ENCODE measurements at regions not wholly inside any gene's neighbourhood (a gene's known extent, or its start where the extent isn't known, plus 50 kb on each side); places are given as distances from the start of the nearest gene placed in this dataset.
"Not testable (repeated sequence)": the region's sequence is repeated elsewhere in the genome, so short reads cannot be mapped to it uniquely, and the experiment has no call there.

DNA sequence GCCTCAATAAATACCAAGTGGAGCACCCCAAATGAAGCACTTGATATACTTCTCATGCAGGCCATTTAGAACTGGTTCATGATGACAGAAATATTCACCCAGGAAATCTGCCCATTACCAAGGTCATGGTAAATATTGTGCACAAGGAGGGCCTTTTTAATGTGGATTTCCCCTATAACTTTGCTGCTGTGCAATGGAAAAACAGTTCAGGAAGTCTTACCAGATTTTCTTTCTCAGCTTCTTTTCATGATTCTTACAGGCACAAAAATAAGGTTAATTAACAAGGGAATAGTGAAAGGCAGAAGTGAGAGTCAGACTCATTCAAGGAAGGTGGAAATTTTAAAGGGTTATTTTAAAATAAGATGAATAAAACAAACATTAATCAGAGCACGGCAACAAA is 904.3 kb upstream of the GRIA3 start (continued):
- TF ChIP-seq, protein P1, sequence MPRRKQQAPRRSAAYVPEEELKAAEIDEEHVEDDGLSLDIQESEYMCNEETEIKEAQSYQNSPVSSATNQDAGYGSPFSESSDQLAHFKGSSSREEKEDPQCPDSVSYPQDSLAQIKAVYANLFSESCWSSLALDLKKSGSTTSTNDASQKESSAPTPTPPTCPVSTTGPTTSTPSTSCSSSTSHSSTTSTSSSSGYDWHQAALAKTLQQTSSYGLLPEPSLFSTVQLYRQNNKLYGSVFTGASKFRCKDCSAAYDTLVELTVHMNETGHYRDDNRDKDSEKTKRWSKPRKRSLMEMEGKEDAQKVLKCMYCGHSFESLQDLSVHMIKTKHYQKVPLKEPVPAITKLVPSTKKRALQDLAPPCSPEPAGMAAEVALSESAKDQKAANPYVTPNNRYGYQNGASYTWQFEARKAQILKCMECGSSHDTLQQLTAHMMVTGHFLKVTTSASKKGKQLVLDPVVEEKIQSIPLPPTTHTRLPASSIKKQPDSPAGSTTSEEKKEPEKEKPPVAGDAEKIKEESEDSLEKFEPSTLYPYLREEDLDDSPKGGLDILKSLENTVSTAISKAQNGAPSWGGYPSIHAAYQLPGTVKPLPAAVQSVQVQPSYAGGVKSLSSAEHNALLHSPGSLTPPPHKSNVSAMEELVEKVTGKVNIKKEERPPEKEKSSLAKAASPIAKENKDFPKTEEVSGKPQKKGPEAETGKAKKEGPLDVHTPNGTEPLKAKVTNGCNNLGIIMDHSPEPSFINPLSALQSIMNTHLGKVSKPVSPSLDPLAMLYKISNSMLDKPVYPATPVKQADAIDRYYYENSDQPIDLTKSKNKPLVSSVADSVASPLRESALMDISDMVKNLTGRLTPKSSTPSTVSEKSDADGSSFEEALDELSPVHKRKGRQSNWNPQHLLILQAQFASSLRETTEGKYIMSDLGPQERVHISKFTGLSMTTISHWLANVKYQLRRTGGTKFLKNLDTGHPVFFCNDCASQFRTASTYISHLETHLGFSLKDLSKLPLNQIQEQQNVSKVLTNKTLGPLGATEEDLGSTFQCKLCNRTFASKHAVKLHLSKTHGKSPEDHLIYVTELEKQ (CRISPR knock-in tag; IDR thresholded peaks at IDR 0.05): no peak
- no peak for TF ChIP-seq ZNF184 (CRISPR knock-in tag; IDR thresholded peaks at IDR 0.05)
- no peak for TF ChIP-seq POLR2AphosphoS5 (IDR thresholded peaks at IDR 0.05; ENCODE audit: control insufficient read depth, insufficient read depth, low read depth, low read length)
- no peak for TF ChIP-seq TEAD4 (IDR thresholded peaks at IDR 0.05; ENCODE audit: low read length)
- no peak for TF ChIP-seq TEAD4 (CRISPR knock-in tag; IDR thresholded peaks at IDR 0.05; ENCODE audit: borderline replicate concordance)
- no peak for TF ChIP-seq ZFX (CRISPR knock-in tag; IDR thresholded peaks at IDR 0.05)
- TF ChIP-seq, protein P2, sequence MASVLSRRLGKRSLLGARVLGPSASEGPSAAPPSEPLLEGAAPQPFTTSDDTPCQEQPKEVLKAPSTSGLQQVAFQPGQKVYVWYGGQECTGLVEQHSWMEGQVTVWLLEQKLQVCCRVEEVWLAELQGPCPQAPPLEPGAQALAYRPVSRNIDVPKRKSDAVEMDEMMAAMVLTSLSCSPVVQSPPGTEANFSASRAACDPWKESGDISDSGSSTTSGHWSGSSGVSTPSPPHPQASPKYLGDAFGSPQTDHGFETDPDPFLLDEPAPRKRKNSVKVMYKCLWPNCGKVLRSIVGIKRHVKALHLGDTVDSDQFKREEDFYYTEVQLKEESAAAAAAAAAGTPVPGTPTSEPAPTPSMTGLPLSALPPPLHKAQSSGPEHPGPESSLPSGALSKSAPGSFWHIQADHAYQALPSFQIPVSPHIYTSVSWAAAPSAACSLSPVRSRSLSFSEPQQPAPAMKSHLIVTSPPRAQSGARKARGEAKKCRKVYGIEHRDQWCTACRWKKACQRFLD (CRISPR knock-in tag; IDR thresholded peaks at IDR 0.05): no peak
- no peak for TF ChIP-seq RHOXF2B (CRISPR knock-in tag; conservative IDR thresholded peaks at IDR 0.05)
- TF ChIP-seq, protein P3, sequence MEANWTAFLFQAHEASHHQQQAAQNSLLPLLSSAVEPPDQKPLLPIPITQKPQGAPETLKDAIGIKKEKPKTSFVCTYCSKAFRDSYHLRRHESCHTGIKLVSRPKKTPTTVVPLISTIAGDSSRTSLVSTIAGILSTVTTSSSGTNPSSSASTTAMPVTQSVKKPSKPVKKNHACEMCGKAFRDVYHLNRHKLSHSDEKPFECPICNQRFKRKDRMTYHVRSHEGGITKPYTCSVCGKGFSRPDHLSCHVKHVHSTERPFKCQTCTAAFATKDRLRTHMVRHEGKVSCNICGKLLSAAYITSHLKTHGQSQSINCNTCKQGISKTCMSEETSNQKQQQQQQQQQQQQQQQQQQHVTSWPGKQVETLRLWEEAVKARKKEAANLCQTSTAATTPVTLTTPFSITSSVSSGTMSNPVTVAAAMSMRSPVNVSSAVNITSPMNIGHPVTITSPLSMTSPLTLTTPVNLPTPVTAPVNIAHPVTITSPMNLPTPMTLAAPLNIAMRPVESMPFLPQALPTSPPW (CRISPR knock-in tag; IDR thresholded peaks at IDR 0.05): no peak
- no peak for TF ChIP-seq ZC3H8 (IDR thresholded peaks at IDR 0.05)
- TF ChIP-seq PTRF (tag; IDR thresholded peaks at IDR 0.05): no peak
- TF ChIP-seq SMARCA5 (IDR thresholded peaks at IDR 0.05): no peak
- TF ChIP-seq, protein P4, sequence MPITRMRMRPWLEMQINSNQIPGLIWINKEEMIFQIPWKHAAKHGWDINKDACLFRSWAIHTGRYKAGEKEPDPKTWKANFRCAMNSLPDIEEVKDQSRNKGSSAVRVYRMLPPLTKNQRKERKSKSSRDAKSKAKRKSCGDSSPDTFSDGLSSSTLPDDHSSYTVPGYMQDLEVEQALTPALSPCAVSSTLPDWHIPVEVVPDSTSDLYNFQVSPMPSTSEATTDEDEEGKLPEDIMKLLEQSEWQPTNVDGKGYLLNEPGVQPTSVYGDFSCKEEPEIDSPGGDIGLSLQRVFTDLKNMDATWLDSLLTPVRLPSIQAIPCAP (CRISPR knock-in tag; IDR thresholded peaks at IDR 0.05; ENCODE audit: borderline replicate concordance): no peak

DNA sequence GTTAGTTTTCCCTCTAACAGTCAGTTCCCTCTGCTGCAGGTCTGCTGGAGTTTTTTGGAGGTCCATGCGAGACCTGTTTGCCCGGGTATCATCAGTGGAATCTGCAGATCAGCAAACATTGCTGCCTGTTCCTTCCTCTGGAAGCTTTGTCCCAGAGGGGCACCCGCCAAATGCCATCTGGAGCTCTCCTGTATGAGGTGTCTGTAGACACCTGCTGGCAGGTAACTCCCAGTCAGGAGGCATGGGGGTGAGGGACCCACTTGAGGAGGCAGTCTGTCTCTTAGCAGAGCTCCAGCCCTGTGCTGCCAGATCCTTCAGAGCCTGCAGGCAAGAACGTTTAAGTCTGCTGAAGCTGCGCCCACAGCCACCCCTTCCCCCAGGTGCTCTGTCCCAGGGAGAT is 884.3 kb upstream of the GRIA3 start:
- H4K20me1 ChIP-seq (replicated peaks; ENCODE audit: control insufficient read depth, insufficient read depth, low read length); H3K27ac ChIP-seq (ENCODE audit: extremely low read depth, low read depth, low read length); BruUV-seq (replicated peaks); H3K36me3 ChIP-seq (ENCODE audit: control insufficient read depth, insufficient read depth, low read length); H3K9ac ChIP-seq (ENCODE audit: insufficient read depth in 1 of 2, low read depth in 2 of 2, low read length in 2 of 2); H3K9me3 ChIP-seq (replicated peaks; ENCODE audit: control insufficient read depth, insufficient read depth, low read depth, low read length); CTCF ChIA-PET (ENCODE audit: low intra/inter-chr PET ratio); DNase-seq (ENCODE audit: extremely low read depth in 1 of 4, low spot score in 3 of 4); H3K9me1 ChIP-seq (ENCODE audit: control insufficient read depth, insufficient read depth, low read length); ATAC-seq; FAIRE-seq; H3K27me3 ChIP-seq (ENCODE audit: control insufficient read depth in 2 of 2, insufficient read depth in 2 of 2, low read length in 2 of 2); in situ Hi-C loops (cut with MboI); H3K4me3 ChIP-seq; H3K79me2 ChIP-seq (ENCODE audit: control insufficient read depth, insufficient read depth, low read length); H3K4me2 ChIP-seq (ENCODE audit: insufficient read depth, low read length); POLR2A ChIA-PET; H2AFZ ChIP-seq (ENCODE audit: low read depth, low read length); intact Hi-C loops (cut with micrococcal nuclease); H3K4me1 ChIP-seq (replicated peaks in 1 of 2; ENCODE audit: control insufficient read depth in 2 of 2, insufficient read depth in 2 of 2, low read length in 2 of 2): not testable (repeated sequence)
- 0% methylated on average over 3 of the region's 5 CpGs for WGBS (ENCODE audit: insufficient coverage, low coverage, missing lambda C conversion rate)

Measured in K562 (cell line).